ENCODE measurements at regions not wholly inside any gene's neighbourhood (a gene's known extent, or its start where the extent isn't known, plus 50 kb on each side); places are given as distances from the start of the nearest gene placed in this dataset. TPM values are rescaled to one million over a fixed set of nuclear protein-coding genes. Genes with fewer than 3 reads are reported as not detected.

DNA sequence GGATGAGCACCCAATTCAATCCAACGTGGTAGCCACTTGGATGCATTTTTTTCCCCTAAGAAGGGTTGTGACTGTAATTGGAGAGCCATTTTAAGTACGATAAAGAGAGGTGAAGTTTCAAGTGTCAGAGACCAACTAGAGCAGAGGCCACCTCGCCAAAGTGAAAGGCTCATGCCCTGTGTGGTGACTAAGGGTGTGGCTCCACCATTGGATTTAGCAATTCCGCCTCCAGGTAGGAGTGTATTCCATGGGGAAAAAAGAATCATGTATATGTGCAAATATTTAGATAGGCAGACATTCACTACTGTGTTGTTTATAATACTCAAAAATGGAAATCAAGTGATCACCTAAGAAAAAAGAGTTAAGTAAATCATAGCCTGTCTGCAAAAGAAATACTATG is 53.1 kb upstream of the S1PR3 start:
- no TSS peak for BruUV-seq (replicated peaks)
- Mint-ChIP-seq H3K36me3 (ENCODE audit: insufficient read depth, unreplicated experiment) (no peaks in the 10 kb centered on the region), H3K4me1 (ENCODE audit: insufficient read depth, unreplicated experiment) (peaks cover 3% of the 10 kb centered on the region), H3K27ac (ENCODE audit: low read depth, unreplicated experiment) (no peak overlapping the region), H3K9me3 (ENCODE audit: unreplicated experiment) (no peaks in the 10 kb centered on the region), H3K27me3 (ENCODE audit: insufficient read depth, unreplicated experiment) (no peaks in the 10 kb centered on the region), H3K4me3 (ENCODE audit: unreplicated experiment) (no peak overlapping the region)
- intact Hi-C loops (cut with micrococcal nuclease): no loop called here
- ChIA-PET CTCF (interaction anchor here (0.7 kb wide), 1 partner anchor 58 kb away, joined by 3 read pairs; no protein-coding TSS in a partner anchor), POLR2A (no interaction called here)
- TF ChIP-seq, protein P1, sequence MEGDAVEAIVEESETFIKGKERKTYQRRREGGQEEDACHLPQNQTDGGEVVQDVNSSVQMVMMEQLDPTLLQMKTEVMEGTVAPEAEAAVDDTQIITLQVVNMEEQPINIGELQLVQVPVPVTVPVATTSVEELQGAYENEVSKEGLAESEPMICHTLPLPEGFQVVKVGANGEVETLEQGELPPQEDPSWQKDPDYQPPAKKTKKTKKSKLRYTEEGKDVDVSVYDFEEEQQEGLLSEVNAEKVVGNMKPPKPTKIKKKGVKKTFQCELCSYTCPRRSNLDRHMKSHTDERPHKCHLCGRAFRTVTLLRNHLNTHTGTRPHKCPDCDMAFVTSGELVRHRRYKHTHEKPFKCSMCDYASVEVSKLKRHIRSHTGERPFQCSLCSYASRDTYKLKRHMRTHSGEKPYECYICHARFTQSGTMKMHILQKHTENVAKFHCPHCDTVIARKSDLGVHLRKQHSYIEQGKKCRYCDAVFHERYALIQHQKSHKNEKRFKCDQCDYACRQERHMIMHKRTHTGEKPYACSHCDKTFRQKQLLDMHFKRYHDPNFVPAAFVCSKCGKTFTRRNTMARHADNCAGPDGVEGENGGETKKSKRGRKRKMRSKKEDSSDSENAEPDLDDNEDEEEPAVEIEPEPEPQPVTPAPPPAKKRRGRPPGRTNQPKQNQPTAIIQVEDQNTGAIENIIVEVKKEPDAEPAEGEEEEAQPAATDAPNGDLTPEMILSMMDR (IDR thresholded peaks at IDR 0.05; ENCODE audit: unreplicated experiment): no peak
- DNase-seq (ENCODE audit: unreplicated experiment): no peak

Small RNA genes lying in the stretch of these regions (microRNA-seq; reads per million reads assigned to microRNA genes)
- not detected for gene MIR4289
